CD4-positive, alpha-beta T cell (primary cell): ENCODE measurements at regions not wholly inside any gene's neighbourhood (a gene's known extent, or its start where the extent isn't known, plus 50 kb on each side); places are given as distances from the start of the nearest gene placed in this dataset.

ENCODE experiments used
- ATAC-seq: fragments of 200-7000 bp; cut with Tn5 transposase; one replicate; pipeline ENCODE4 v1.10.0; 2022; ENCODE audit warnings: mild to moderate bottlenecking; ENCODE audit not compliant: poor library complexity
- CTCF ChIA-PET: fragments of 350-600 bp; sonication (Branson Sonifier 250); formaldehyde crosslinking; loops from one replicate; lab custom pipeline; 2021; ENCODE audit warnings: antibody characterized with exemption, inconsistent platforms; lab: Charles Lee
- POLR2A ChIA-PET: fragments of 350-600 bp; sonication (Branson Sonifier 250); formaldehyde crosslinking; loops from one replicate; lab custom pipeline; 2021; ENCODE audit warnings: antibody characterized with exemption, inconsistent platforms; lab: Charles Lee
- DNase-seq, 14 experiments: peaks; one replicate each; pipeline ENCODE4 v3.0.0-alpha.2; 2013 to 2020; ENCODE audit warnings: mixed read lengths in 2 of 14
- H3K27ac ChIP-seq, 2 donors: one replicate each; pipeline versions ENCODE4 v1.5.1 to v1.7.0; 2013; ENCODE audit warnings: low read length in 2 of 2, low read depth in 1 of 2, mild to moderate bottlenecking in 1 of 2
- H3K27me3 ChIP-seq, 2 experiments: 1 replicate in 1 of 2; 2 replicates in 1 of 2; pipeline versions ENCODE4 v1.6.1 to v1.7.0; 2013; ENCODE audit warnings: low read length in 2 of 2, control low read depth in 1 of 2, mild to moderate bottlenecking in 1 of 2, moderate library complexity in 1 of 2; ENCODE audit not compliant: insufficient read depth in 2 of 2, control insufficient read depth in 1 of 2
- H3K36me3 ChIP-seq: one replicate; pipeline ENCODE4 v1.6.1; 2013; ENCODE audit warnings: low read length, control low read depth; ENCODE audit not compliant: insufficient read depth
- H3K4me1 ChIP-seq: one replicate; pipeline ENCODE4 v1.6.1; 2013; ENCODE audit warnings: low read length, control low read depth; ENCODE audit not compliant: insufficient read depth
- H3K4me3 ChIP-seq: one replicate; pipeline ENCODE4 v1.5.1; 2013; ENCODE audit warnings: mild to moderate bottlenecking, low read length, moderate library complexity
- H3K9me3 ChIP-seq, 2 experiments: 1 replicate in 1 of 2; 2 replicates in 1 of 2; pipeline versions ENCODE4 v1.6.1 to v1.7.0; 2013; ENCODE audit warnings: low read length in 2 of 2, mild to moderate bottlenecking in 2 of 2, control low read depth in 1 of 2, moderate library complexity in 1 of 2; ENCODE audit not compliant: control insufficient read depth in 1 of 2, insufficient read depth in 1 of 2
- H3K27ac Mint-ChIP-seq: one replicate; pipeline ENCODE4 v1.8.0; 2020; ENCODE audit warnings: mixed read lengths
- H3K27me3 Mint-ChIP-seq: one replicate; pipeline ENCODE4 v1.8.0; 2021; ENCODE audit warnings: mixed read lengths
- H3K36me3 Mint-ChIP-seq: one replicate; pipeline ENCODE4 v1.8.0; 2021; ENCODE audit warnings: low read depth, mixed read lengths
- H3K4me1 Mint-ChIP-seq: one replicate; pipeline ENCODE4 v1.8.0; 2021; ENCODE audit warnings: low read depth, mixed read lengths
- H3K4me3 Mint-ChIP-seq: one replicate; pipeline ENCODE4 v1.8.0; 2020; ENCODE audit warnings: mild to moderate bottlenecking, mixed read lengths
- H3K9me3 Mint-ChIP-seq: one replicate; pipeline ENCODE4 v1.8.0; 2020; ENCODE audit warnings: mixed read lengths
- CTCF ChIP-seq: fragments of 200-600 bp; IDR thresholded peaks from one replicate; pipeline ENCODE4 v1.8.0; 2022; ENCODE audit warnings: antibody characterized with exemption, mild to moderate bottlenecking
- intact Hi-C, 2 experiments: fragments of 100-400 bp; cut with DNase I in 1 of 2; cut with micrococcal nuclease in 1 of 2; formaldehyde crosslinking; loops; one replicate each; pipeline versions ENCODE4 v1.15.1 to v1.9.0; 2023 to 2025; cut with DNase I, micrococcal nuclease

DNA sequence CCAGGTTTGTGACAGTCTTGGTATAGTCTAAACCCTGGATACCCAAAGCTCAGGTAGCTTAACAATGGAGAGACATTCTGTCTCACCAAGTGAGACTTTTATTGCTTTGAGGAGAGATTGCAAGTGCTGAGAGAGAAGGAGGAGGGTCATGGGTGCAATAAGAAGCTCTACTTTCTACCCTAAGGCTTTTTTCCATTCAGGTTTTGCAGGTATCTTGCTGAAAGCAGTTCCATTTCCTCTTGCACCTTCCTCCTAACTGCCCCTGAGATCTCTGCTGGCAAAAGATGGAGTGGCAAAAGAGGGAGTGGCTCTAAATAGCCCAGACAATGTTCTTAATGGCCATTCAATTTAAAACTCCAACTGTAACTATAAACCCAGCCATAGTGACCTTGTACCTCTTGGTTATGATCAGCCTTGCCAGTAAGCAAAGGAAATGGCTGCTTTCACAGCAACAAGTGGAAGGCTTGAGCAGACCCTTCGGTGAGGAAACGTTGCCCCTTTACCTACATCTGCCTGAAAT is 105.6 kb upstream of the CPEB2 start:
- no peak overlapping the region for H3K27ac Mint-ChIP-seq
- no peak overlapping the region for H3K4me3 ChIP-seq
- no peak for ATAC-seq
- H3K4me3 Mint-ChIP-seq, result no peak overlapping the region
- H3K27me3 Mint-ChIP-seq, result peaks cover 17% of the 10 kb centered on the region
- no peaks in the 10 kb centered on the region for H3K4me1 Mint-ChIP-seq
- ChIA-PET CTCF (no interaction called here), POLR2A (interaction anchor here (0.6 kb wide), 1 partner anchor 209 kb away, joined by 4 read pairs; no protein-coding TSS in a partner anchor)
- no peaks in the 10 kb centered on the region for H3K9me3 Mint-ChIP-seq
- H3K9me3 ChIP-seq, result no peaks in the 10 kb centered on the region
- H3K27me3 ChIP-seq, result no peaks in the 10 kb centered on the region
- H3K36me3 ChIP-seq, result no peaks in the 10 kb centered on the region
- intact Hi-C loops, result no loop called here
- H3K4me1 ChIP-seq, result no peaks in the 10 kb centered on the region
- no peaks in the 10 kb centered on the region for H3K36me3 Mint-ChIP-seq
- no peak for DNase-seq
- H3K27ac ChIP-seq, result no peak overlapping the region
- TF ChIP-seq CTCF, result no peak

- Histone ChIP-seq H3K4me1 (no peaks in the 10 kb centered on the region), H3K27me3 (no peaks in the 10 kb centered on the region), H3K9me3 (no peaks in the 10 kb centered on the region), H3K4me3 (no peak overlapping the region), H3K36me3 (no peaks in the 10 kb centered on the region), H3K27ac (no peak overlapping the region)
- no peak for TF ChIP-seq CTCF
- Mint-ChIP-seq H3K4me1 (no peaks in the 10 kb centered on the region), H3K4me3 (no peak overlapping the region), H3K27ac (no peak overlapping the region), H3K27me3 (peaks cover 17% of the 10 kb centered on the region), H3K9me3 (no peaks in the 10 kb centered on the region), H3K36me3 (no peaks in the 10 kb centered on the region)
- ATAC-seq, result no peak
- intact Hi-C loops, result no loop called here
- ChIA-PET POLR2A (no interaction called here), CTCF (no interaction called here)
- no peak for DNase-seq
Measured at GRCh38 chr4:14897217-14897616, 105.1 kb upstream of the CPEB2 start.

DNA sequence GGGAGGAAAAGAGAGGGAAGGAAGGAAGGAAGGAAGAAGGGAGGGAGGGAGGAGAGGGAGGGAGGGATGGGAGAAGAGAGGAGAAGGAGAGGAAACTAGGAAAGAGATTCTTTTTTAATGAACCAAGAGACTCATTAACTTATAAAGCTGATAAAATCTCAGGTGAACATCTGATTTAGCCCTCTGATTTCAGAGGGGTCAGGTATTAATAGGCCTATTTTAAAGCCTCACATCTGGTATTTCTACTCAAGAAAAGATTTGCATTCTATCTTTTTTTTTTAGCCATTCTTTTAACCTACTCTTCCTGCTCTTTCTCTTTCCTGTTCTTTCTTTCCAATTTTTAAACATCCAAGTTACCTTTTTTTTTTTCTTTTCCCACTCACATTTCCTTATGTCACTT is 103.3 kb upstream of the CPEB2 start:
- no peaks in the 10 kb centered on the region for H3K4me1 Mint-ChIP-seq
- H3K9me3 Mint-ChIP-seq, result no peaks in the 10 kb centered on the region
- ATAC-seq (no peak), DNase-seq (no peak)
- ChIA-PET CTCF (no interaction called here), POLR2A (no interaction called here)
- H3K27me3 ChIP-seq, result no peaks in the 10 kb centered on the region
- no peaks in the 10 kb centered on the region for H3K36me3 Mint-ChIP-seq
- H3K36me3 ChIP-seq, result no peaks in the 10 kb centered on the region
- peaks cover 20% of the 10 kb centered on the region for H3K27me3 Mint-ChIP-seq
- H3K27ac ChIP-seq, result no peak overlapping the region
- intact Hi-C loops, result no loop called here
- no peak overlapping the region for H3K4me3 ChIP-seq
- no peak overlapping the region for H3K4me3 Mint-ChIP-seq
- H3K9me3 ChIP-seq, result no peaks in the 10 kb centered on the region
- H3K4me1 ChIP-seq, result no peaks in the 10 kb centered on the region
- no peak for TF ChIP-seq CTCF
- no peak overlapping the region for H3K27ac Mint-ChIP-seq
